ENCODE measurements at regions not wholly inside any gene's neighbourhood (a gene's known extent, or its start where the extent isn't known, plus 50 kb on each side); places are given as distances from the start of the nearest gene placed in this dataset.

DNA sequence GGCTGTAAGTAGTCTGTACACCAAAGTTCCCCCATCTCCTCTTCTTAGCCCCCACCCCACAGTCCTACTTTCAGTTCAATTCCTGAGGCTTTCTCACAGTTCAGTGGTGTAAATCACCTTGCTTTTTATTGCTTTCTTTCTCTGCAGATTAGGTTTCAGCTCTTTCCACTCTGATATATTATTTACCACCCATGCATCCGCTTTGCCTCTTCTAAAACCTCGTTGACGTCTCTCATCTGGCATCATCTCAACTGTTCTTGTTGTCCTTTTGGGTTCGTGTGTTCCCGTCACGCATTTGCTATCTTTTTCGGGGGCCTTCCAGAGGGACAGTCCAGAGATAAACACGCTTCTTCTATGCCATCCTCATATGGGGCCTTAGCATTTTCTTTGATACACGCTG, 597.9 kb upstream of the DPP6 start:
- no peak for TF ChIP-seq MXI1 (IDR thresholded peaks at IDR 0.05; ENCODE audit: borderline replicate concordance, low read depth, low read length)
- no peak for TF ChIP-seq USF2 (IDR thresholded peaks at IDR 0.05; ENCODE audit: low read depth, low read length)
- no peak for TF ChIP-seq RAD21 (IDR thresholded peaks at IDR 0.05; ENCODE audit: low read length)
- no peak for TF ChIP-seq SMC3 (IDR thresholded peaks at IDR 0.05; ENCODE audit: low read depth, low read length)
- TF ChIP-seq POLR2A (IDR thresholded peaks at IDR 0.05; ENCODE audit: low read depth, low read length), result no peak
- TF ChIP-seq CTCF (conservative IDR thresholded peaks at IDR 0.05; ENCODE audit: low read depth, low read length), result no peak
- TF ChIP-seq MAFK (IDR thresholded peaks at IDR 0.05; ENCODE audit: low read depth, low read length), result no peak
- no peak for TF ChIP-seq BHLHE40 (IDR thresholded peaks at IDR 0.05; ENCODE audit: low read depth, low read length)
- TF ChIP-seq CEBPB (IDR thresholded peaks at IDR 0.05; ENCODE audit: low read depth, low read length), result no peak
- no peak for TF ChIP-seq NFE2L2 (IDR thresholded peaks at IDR 0.05; ENCODE audit: low read depth, low read length)
- no peak for TF ChIP-seq RFX5 (IDR thresholded peaks at IDR 0.05; ENCODE audit: low read depth, low read length)
